GM21717 (cell line): ENCODE measurements at regions not wholly inside any gene's neighbourhood (a gene's known extent, or its start where the extent isn't known, plus 50 kb on each side); places are given as distances from the start of the nearest gene placed in this dataset.
A peak's percentile ranks its signal among the peaks of the same experiment; 100 is the strongest.

Source experiments
- ATAC-seq: cut with Tn5 transposase; IDR thresholded peaks from one replicate; pipeline ENCODE4 v1.9.1; 2021; ENCODE audit warnings: mild to moderate bottlenecking, moderate library complexity; ENCODE audit not compliant: unreplicated experiment

DNA sequence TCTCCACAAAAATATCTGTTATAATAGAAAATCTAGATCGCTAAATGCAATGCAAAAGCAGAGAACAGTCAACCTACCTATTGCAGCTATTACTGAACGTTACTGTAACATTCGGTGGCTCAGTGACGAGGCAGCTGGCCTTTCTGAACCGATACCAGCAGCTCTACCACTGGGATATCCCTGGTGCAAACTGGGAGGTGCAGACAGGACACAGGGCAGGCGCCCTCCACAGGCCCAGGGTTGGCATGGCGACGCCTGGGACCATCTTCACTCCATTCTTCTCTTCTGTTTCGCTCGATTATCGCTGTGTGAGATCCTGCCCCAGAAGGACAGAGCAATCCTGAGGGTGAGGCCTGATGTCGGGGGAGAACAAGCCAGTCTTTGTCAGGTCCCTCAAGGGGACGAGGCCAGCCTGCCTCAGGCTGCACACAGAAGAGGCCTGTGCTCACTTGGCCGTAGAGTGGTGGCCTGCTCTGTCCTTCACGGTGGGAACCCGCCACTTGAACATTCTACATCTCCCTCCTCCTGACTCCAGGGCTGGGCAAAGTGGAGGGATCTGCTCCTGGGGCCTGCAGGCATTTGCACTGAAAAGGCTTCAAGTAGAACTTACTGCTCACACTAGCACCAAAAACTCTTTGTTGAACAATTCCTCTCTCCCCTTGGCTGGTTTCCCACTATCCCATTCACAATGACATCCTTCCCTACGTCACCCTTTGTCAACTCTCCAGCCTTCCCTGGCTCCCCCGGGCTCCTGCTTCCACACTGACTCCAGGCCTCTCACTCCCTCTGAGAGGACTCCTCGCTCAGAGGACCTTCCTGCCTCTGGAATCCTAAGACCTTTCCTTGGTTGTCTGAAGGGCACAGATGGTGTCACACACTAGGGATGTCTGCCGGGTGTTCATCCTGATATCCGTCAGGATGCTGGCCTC lies 49.7 kb downstream of the CYRIA start:
- no peak for ATAC-seq

DNA sequence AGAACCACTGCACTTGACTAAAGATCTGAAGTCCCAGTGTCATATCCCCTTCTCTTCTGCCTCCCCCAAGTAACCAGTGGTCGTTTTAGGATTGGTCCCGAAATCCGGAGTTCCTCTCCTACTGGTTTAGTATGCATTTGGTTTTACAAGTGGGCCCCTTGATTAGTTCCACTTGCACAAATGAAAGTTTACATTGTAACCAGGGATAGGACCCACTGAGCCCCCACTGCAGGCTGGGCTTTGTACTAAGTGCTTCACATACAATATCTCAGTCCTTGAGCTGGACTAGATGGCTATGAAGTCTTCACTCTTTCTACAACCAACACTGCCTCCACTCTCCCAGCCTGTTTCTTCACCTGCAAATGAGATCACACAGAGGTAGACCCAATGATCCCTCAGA lies 50.4 kb downstream of the CYRIA start:
- ATAC-seq, result no peak

DNA sequence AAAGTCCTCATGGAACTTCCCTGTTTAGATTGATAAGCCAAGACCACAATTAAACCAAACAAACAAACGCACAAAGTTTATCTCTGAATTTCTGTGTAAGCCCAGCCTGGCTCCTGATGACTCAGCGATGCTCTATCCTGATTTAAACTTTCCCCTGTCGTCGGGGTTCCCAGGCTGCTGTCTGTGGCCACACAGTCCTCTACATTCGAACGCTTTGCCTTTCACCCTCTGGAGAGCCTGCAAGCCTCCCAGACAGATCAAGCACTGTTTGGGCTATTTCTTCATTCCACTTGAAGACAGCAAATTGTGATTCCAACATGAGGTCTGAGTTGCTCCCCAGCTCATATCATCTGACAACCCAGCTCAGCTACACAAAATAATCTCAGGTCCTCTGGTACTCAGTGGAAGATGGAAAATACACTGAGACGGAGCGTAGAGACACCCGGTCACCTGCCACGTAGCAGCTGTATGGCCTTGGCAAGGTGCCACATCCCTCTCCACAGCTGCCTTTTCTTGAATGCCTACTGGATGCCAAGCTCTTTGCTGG lies 51.2 kb downstream of the CYRIA start:
- ATAC-seq, result no peak

- ATAC-seq, result no peak
Measured at GRCh38 chr2:16613539-16614011, 52.1 kb downstream of the CYRIA start.

DNA sequence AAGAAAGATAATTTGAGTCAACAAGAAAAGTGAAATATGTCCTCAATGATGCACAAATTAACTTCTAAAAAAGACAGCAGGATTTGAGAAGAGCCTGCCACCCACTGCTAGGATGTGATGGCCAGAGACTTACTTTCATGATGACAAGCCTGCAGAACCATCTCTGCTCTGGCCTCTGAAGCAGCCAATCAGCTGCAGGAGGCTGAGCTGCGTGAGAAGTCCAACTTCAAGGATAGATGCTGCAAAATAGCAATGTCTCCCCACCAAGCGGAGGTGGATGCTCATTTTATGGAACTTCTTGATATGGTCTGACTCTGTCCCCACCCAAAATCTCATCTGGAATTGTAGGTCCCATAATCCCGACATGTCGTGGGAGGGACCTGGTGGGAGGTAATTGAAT lies 53.1 kb downstream of the CYRIA start:
- no peak for ATAC-seq

- ATAC-seq, result no peak
Measured at GRCh38 chr2:16609786-16610185, 55.8 kb downstream of the CYRIA start.

GRCh38 chr2:16608661-16609643 lies 56.7 kb downstream of the CYRIA start:
- peak; percentile 92 for ATAC-seq

GRCh38 chr2:16607301-16607700 lies 58.3 kb downstream of the CYRIA start:
- ATAC-seq, result no peak

GRCh38 chr2:16604236-16604635 lies 61.4 kb downstream of the CYRIA start:
- no peak for ATAC-seq

- no peak for ATAC-seq
Measured at GRCh38 chr2:16591370-16591933, 74.2 kb downstream of the CYRIA start.

DNA sequence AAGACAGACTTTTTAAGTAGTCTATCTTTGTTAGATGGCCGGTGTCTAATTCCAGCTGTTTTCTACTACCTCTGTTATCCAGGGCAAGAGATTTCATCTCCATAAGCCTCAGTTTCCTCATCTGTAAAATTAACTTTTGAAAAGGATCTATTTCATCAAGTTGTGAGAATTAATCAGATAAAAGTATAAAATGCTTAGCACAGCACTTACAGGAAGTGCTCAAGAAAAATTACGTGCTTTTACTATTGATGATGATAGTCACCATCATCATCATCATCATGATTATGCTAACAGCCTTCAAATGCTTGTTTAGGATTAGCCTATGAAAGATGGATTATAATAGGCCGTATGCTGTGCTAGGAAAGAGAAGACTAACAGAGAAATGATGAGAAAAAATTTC lies 76.2 kb downstream of the CYRIA start:
- no peak for ATAC-seq

DNA sequence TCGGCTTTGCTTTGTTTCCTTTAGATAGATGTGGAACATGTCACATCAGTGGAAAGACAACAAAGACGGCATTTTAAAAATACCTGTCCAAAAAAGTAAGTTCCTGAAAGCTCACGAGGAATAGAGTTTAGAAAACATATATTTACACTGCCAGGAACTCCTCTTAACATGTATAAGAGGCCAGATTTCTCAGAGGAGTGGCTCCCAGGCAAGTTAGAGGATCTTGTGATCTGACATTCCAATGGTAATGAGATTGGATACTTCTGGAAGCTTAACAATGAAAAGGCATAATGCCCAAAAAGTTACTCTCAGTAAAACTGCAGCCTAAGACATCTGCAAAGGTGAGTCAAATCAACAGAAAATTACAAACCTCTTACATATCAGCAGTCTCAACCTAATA lies 77.1 kb downstream of the CYRIA start:
- ATAC-seq, result no peak

- no peak for ATAC-seq
Measured at GRCh38 chr2:16587601-16588000, 78.0 kb downstream of the CYRIA start.

- ATAC-seq, result no peak
Measured at GRCh38 chr2:16584824-16585540, 80.7 kb downstream of the CYRIA start.

- ATAC-seq, result no peak
Measured at GRCh38 chr2:16584084-16584483, 81.5 kb downstream of the CYRIA start.

DNA sequence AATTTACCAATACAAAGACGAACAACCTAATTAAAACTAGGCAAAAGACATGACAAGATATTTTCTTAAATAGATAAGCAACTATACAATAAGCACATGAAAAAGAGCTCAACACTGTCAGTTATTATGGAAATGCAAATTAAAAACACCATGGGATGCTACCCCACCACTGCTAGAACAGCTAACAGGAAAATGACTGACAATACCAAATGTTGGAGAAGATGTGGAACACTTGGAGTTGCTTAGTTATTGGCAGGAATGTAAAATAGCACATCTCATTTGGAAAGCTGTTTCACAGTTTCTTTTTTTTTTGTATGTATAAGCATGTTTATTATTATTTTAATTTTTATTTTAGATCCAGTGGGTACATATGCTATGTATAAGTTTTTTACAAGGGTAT lies 84.4 kb downstream of the CYRIA start:
- ATAC-seq, result no peak

DNA sequence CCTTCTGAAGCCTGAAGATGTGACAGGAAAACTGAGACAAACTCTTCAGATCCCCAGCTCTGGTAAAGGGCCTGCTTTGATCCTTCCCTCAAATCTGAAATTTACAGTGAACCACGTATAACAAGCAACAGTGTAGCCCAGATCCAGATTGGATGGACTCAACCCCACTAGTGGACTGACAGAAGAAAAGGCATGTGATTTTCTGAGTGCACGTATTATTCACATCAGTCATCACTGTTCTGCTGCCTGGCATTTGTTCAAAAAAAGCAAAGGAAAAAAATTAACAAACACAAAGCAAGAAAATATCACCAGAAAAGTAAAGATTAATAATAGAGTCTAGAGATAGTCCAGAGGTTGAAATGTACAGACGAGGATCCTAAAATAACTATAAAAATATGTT lies 87.6 kb downstream of the CYRIA start:
- no peak for ATAC-seq

DNA sequence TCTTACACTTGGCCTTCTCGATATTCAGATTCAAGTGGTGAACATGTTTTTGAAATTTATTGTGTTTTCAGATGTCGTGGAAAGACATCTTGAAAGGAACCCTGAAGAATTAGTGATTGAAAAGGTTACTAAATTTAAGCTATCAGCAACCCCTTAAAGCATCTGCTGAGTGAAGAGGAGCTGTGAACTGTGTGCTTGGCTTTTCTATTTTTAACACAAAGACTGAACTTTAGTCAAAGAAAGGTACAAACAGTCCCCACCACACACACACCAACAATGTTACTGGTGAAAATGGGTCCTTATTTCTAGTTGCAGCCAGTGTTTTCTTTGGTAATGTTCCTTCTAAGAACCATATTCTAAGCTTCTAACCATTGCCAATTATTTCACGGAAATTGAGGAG lies 95.1 kb downstream of the CYRIA start:
- no peak for ATAC-seq

GRCh38 chr2:16568998-16569784 lies 96.4 kb downstream of the CYRIA start:
- no peak for ATAC-seq
